ENCODE measurements at regions not wholly inside any gene's neighbourhood (a gene's known extent, or its start where the extent isn't known, plus 50 kb on each side); places are given as distances from the start of the nearest gene placed in this dataset.
A peak's percentile ranks its signal among the peaks of the same experiment; 100 is the strongest.

DNA sequence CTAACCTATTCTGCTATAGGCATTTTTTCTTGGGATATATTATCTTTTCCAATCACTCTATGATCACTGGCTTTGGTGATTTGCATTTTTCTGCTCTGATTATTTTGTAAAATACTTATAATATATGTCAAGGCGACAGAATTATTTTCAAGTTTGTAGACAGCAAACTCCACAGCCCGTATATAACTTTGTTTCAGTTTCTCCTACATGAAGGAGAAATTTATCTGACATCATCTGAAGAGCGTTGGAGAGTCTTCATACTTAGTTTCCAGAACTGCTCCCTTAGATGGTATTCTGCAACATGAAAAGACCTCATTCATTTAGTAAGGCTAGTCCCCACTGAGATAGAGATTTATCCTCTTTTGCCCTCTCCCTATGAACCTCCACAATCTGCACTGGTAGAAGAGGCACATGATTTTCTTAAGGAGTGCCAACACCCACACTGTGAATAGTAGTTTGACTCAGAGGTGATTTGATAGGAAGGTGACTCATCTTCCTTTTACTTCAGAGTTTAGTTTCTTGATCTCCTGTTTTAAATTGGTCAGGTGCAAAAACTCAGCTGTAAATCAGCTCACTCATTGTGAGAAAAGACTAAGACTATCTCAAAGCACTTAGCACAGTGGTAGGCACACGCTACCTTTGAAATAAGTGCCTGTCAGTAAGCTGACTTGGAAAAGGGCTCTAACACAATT, 1848.6 kb upstream of the CELF4 start:
- no CpG with 5 or more reads among the region's 4 CpGs for WGBS (ENCODE audit: insufficient coverage)
- Histone ChIP-seq H3K9me3 (ENCODE audit: control insufficient read depth, insufficient read depth, low read length) (no peaks in the 10 kb centered on the region), H3K4me1 (ENCODE audit: control insufficient read depth, insufficient read depth, low read length) (no peaks in the 10 kb centered on the region), H3K27me3 (ENCODE audit: control insufficient read depth, insufficient read depth, low read length) (no peaks in the 10 kb centered on the region), H3K27ac (ENCODE audit: low read depth, low read length) (no peak overlapping the region), H3K4me3 (ENCODE audit: low read depth, low read length) (no peak overlapping the region), H3K36me3 (ENCODE audit: control insufficient read depth, insufficient read depth, low read length) (no peaks in the 10 kb centered on the region)
- DNase-seq (ENCODE audit: low read depth in 4 of 6, low spot score in 6 of 6): no peak

DNA sequence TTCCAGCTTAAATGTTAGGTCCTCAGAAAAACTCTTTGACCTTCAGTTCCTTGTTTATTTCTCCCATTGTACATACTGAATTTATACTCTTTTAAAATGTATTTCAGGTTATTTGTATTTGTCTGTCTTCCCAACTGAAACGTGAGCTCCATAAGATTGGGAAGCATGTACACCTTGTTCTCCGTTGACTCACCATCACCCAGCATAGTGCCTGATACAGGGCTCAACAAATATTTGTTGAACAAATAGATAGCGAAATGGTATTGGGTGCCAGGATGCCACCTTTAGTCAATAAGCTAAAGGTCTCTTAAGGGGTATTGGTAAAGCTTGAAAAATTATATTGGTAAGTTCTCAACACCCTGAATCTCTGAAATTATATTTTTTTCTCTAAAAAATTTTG, 1841.3 kb upstream of the CELF4 start:
- no peak for DNase-seq (ENCODE audit: low read depth in 4 of 6, low spot score in 6 of 6)
- H3K4me3 ChIP-seq (ENCODE audit: low read depth, low read length): no peak overlapping the region
- no peaks in the 10 kb centered on the region for H3K36me3 ChIP-seq (ENCODE audit: control insufficient read depth, insufficient read depth, low read length)
- no peaks in the 10 kb centered on the region for H3K4me1 ChIP-seq (ENCODE audit: control insufficient read depth, insufficient read depth, low read length)
- no peaks in the 10 kb centered on the region for H3K9me3 ChIP-seq (ENCODE audit: control insufficient read depth, insufficient read depth, low read length)
- H3K27me3 ChIP-seq (ENCODE audit: control insufficient read depth, insufficient read depth, low read length): no peaks in the 10 kb centered on the region
- no CpG with 5 or more reads among the region's 3 CpGs for WGBS (ENCODE audit: insufficient coverage)
- no peak overlapping the region for H3K27ac ChIP-seq (ENCODE audit: low read depth, low read length)

DNA sequence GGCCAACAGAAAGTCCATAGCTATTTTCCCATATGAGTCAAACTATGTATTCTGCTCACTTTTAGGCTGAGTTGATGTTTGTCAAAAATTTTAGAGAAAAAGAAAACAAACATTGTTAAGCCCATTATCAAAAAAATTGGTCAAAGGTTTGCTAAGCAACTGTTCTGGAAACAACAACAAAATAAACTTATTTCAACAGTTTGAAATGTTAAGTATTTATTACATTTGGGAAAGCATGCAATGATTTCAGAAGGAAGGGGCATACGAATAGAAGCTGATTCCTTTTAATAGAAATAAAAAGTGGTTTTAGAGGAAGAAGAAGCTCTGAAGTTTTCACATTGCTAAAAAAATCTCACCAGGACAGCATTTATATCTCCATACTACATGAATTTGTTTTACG, 1837.5 kb upstream of the CELF4 start:
- H3K4me1 ChIP-seq (ENCODE audit: control insufficient read depth, insufficient read depth, low read length): no peaks in the 10 kb centered on the region
- H3K27ac ChIP-seq (ENCODE audit: low read depth, low read length): no peak overlapping the region
- H3K4me3 ChIP-seq (ENCODE audit: low read depth, low read length): no peak overlapping the region
- no peak for DNase-seq (ENCODE audit: low read depth in 4 of 6, low spot score in 6 of 6)
- WGBS (ENCODE audit: insufficient coverage): no CpG with 5 or more reads among the region's 2 CpGs
- no peaks in the 10 kb centered on the region for H3K27me3 ChIP-seq (ENCODE audit: control insufficient read depth, insufficient read depth, low read length)
- no peaks in the 10 kb centered on the region for H3K9me3 ChIP-seq (ENCODE audit: control insufficient read depth, insufficient read depth, low read length)
- H3K36me3 ChIP-seq (ENCODE audit: control insufficient read depth, insufficient read depth, low read length): no peaks in the 10 kb centered on the region

DNA sequence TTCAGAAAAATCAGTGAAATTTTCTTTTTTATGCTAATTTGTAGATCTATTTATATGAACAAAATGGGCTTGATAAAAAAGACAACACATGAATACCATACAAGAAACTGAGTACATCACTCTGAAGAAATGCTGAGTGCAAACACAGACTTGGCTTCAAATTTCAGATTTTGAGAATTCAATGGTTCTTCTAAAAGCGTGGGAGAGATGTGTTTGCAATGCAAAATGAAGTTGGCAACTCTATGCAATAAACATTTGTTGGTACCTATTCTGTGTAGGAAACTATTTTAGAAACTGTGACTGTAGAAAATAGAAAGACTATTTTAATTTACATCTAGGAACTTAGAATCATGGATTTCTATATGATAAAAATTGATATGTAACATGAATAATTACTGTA, 1834.1 kb upstream of the CELF4 start:
- H3K27ac ChIP-seq (ENCODE audit: low read depth, low read length): no peak overlapping the region
- no peaks in the 10 kb centered on the region for H3K36me3 ChIP-seq (ENCODE audit: control insufficient read depth, insufficient read depth, low read length)
- H3K9me3 ChIP-seq (ENCODE audit: control insufficient read depth, insufficient read depth, low read length): no peaks in the 10 kb centered on the region
- H3K4me3 ChIP-seq (ENCODE audit: low read depth, low read length): no peak overlapping the region
- no peaks in the 10 kb centered on the region for H3K4me1 ChIP-seq (ENCODE audit: control insufficient read depth, insufficient read depth, low read length)
- H3K27me3 ChIP-seq (ENCODE audit: control insufficient read depth, insufficient read depth, low read length): no peaks in the 10 kb centered on the region
- DNase-seq (ENCODE audit: low read depth in 4 of 6, low spot score in 6 of 6): peak in 1 of 6 donors; percentile 72
- 67% methylated on average over 1 of the region's 1 CpG for WGBS (ENCODE audit: insufficient coverage)

DNA sequence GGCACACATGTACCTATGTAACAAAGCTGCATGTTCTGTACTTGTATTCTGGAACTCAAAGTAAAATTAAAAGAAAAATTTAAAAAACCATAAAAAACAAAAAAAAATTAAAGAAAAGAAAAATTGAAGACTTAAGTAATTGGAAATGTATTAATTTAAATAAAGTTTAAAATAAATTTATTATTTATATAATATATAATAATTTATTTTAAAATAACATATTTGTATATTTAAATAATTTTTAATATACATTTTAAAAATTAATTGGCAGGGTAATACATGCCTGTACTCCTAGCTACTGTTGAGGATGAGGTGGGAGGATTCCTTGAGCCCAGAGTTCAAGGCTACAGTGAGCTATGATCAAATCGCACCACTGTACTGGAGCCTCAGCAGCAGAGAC, 1830.6 kb upstream of the CELF4 start:
- no CpG with 5 or more reads among the region's 1 CpG for WGBS (ENCODE audit: insufficient coverage)
- H3K4me3 ChIP-seq (ENCODE audit: low read depth, low read length): no peak overlapping the region
- no peak for DNase-seq (ENCODE audit: low read depth in 4 of 6, low spot score in 6 of 6)
- no peaks in the 10 kb centered on the region for H3K4me1 ChIP-seq (ENCODE audit: control insufficient read depth, insufficient read depth, low read length)
- H3K9me3 ChIP-seq (ENCODE audit: control insufficient read depth, insufficient read depth, low read length): no peaks in the 10 kb centered on the region
- no peaks in the 10 kb centered on the region for H3K36me3 ChIP-seq (ENCODE audit: control insufficient read depth, insufficient read depth, low read length)
- H3K27ac ChIP-seq (ENCODE audit: low read depth, low read length): no peak overlapping the region
- no peaks in the 10 kb centered on the region for H3K27me3 ChIP-seq (ENCODE audit: control insufficient read depth, insufficient read depth, low read length)

DNA sequence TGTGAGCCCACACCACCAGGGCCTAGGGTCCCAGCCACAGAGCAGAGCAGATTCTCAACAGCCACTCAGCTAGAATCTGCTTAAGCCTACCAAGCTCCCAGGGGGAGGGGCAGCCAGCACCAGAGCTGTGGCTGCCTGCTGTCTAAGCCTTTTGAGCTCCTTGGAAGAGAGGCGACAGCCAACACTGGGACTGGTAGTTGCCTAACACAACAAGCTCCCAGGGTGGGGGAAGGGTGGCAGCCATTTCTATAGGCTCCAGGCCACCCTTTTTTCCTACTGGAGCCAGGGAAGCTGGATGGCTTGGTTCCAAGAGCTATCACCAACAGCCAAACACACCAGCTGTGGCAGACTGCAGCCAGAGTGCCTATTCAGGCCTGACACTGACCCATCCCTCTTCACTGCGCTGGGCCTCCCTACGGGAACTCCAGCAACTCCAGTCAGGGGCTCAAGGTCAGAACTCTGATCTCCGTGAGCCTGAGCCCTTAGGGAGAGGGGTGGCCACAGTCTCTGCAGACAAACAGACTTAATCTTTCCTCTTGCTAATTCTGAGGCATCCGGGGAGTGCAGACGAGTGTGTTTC, 1824.3 kb upstream of the CELF4 start:
- H3K27ac ChIP-seq (ENCODE audit: low read depth, low read length): no peak overlapping the region
- no peaks in the 10 kb centered on the region for H3K9me3 ChIP-seq (ENCODE audit: control insufficient read depth, insufficient read depth, low read length)
- DNase-seq (ENCODE audit: low read depth in 4 of 6, low spot score in 6 of 6): peak in 2 of 6 donors; percentile 13 to 24
- 68% methylated on average over 6 of the region's 6 CpGs for WGBS (ENCODE audit: insufficient coverage)
- no peaks in the 10 kb centered on the region for H3K27me3 ChIP-seq (ENCODE audit: control insufficient read depth, insufficient read depth, low read length)
- peaks cover 4% of the 10 kb centered on the region for H3K4me1 ChIP-seq (ENCODE audit: control insufficient read depth, insufficient read depth, low read length)
- no peak overlapping the region for H3K4me3 ChIP-seq (ENCODE audit: low read depth, low read length)
- no peaks in the 10 kb centered on the region for H3K36me3 ChIP-seq (ENCODE audit: control insufficient read depth, insufficient read depth, low read length)

DNA sequence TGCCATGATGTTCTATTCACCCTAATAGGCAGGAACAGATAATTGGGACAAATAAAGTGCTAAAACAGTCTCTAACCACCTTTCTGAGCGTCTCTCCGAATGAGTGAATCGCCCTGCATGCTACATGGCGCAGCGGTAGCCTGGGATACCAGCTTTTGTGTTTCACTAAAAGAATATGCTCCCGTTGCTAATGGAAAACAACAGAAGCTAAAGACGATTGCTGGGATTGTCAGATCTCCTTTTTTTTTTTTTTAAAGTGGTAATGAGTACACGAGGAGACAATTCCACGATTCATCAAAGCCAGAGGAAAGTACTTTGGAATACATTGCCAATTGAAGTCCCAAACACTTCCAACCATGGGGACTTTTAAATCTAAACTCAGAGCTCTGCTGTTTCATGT, 1815.3 kb upstream of the CELF4 start:
- peak in 5 of 6 donors; percentile 48 to 96 (median 72) for DNase-seq (ENCODE audit: low read depth in 4 of 6, low spot score in 6 of 6)
- no peaks in the 10 kb centered on the region for H3K4me1 ChIP-seq (ENCODE audit: control insufficient read depth, insufficient read depth, low read length)
- H3K27ac ChIP-seq (ENCODE audit: low read depth, low read length): peak overlapping the region; percentile 6
- no peaks in the 10 kb centered on the region for H3K27me3 ChIP-seq (ENCODE audit: control insufficient read depth, insufficient read depth, low read length)
- no peak overlapping the region for H3K4me3 ChIP-seq (ENCODE audit: low read depth, low read length)
- H3K36me3 ChIP-seq (ENCODE audit: control insufficient read depth, insufficient read depth, low read length): no peaks in the 10 kb centered on the region
- no peaks in the 10 kb centered on the region for H3K9me3 ChIP-seq (ENCODE audit: control insufficient read depth, insufficient read depth, low read length)
- 15% methylated on average over 8 of the region's 9 CpGs for WGBS (ENCODE audit: insufficient coverage)

DNA sequence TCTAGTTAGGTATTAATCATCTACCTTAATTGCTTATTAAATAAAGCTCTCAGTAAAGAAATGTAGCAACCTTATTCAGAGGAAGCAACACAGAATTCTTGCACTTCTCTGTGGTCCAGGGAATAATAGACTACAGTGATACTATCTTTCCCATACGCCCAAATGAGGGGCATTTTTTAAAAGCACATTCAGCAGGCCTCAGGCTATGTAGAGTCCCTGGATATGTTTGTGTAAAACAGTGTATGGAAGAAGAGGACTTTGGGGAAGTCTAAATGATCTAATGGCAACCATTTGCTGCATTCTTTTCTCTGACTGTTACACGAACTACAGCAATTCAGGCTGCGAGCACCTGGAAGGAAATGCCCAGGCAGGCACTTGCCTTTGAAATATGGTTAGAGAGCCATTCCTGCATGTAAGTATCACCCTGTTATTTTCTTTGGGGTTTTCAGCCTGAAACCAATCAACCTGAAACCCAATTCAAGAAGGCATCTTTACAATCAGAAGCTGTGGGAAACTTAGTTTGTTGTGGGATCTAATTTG, 1814.7 kb upstream of the CELF4 start:
- peak overlapping the region; percentile 6 for H3K27ac ChIP-seq (ENCODE audit: low read depth, low read length)
- peak in 5 of 6 donors; percentile 15 to 92 (median 33) for DNase-seq (ENCODE audit: low read depth in 4 of 6, low spot score in 6 of 6)

DNA sequence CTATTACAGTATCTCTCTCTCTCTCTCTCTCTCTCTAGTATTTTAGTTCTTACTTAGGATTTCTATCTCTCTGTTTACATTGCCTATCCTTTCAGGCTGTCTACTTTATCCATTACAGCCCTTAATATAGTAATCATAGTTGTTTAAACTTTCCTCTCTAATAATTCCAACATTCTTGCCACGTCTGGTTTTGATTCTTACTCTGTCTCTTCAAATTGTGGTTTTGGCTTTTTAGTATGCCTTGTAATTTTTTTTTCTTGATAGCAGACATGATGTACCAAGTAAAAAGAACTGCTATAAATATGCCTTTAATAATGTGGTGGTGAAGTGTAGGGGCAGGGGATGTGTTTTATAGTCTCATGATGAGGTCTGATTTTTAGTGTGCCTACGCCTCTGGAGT, 1809.5 kb upstream of the CELF4 start:
- Histone ChIP-seq H3K9me3 (ENCODE audit: control insufficient read depth, insufficient read depth, low read length) (peaks cover 5% of the 10 kb centered on the region), H3K27ac (ENCODE audit: low read depth, low read length) (no peak overlapping the region), H3K27me3 (ENCODE audit: control insufficient read depth, insufficient read depth, low read length) (no peaks in the 10 kb centered on the region), H3K36me3 (ENCODE audit: control insufficient read depth, insufficient read depth, low read length) (no peaks in the 10 kb centered on the region), H3K4me1 (ENCODE audit: control insufficient read depth, insufficient read depth, low read length) (no peaks in the 10 kb centered on the region), H3K4me3 (ENCODE audit: low read depth, low read length) (no peak overlapping the region)
- 67% methylated on average over 1 of the region's 2 CpGs for WGBS (ENCODE audit: insufficient coverage)
- DNase-seq (ENCODE audit: low read depth in 4 of 6, low spot score in 6 of 6): no peak

More for the DNA sequence above, 1814.7 kb upstream of the CELF4 start:
- H3K9me3 ChIP-seq (ENCODE audit: control insufficient read depth, insufficient read depth, low read length): no peaks in the 10 kb centered on the region
- no CpG with 5 or more reads among the region's 3 CpGs for WGBS (ENCODE audit: insufficient coverage)
- H3K36me3 ChIP-seq (ENCODE audit: control insufficient read depth, insufficient read depth, low read length): no peaks in the 10 kb centered on the region
- H3K4me1 ChIP-seq (ENCODE audit: control insufficient read depth, insufficient read depth, low read length): no peaks in the 10 kb centered on the region
- H3K27me3 ChIP-seq (ENCODE audit: control insufficient read depth, insufficient read depth, low read length): no peaks in the 10 kb centered on the region
- H3K4me3 ChIP-seq (ENCODE audit: low read depth, low read length): no peak overlapping the region

DNA sequence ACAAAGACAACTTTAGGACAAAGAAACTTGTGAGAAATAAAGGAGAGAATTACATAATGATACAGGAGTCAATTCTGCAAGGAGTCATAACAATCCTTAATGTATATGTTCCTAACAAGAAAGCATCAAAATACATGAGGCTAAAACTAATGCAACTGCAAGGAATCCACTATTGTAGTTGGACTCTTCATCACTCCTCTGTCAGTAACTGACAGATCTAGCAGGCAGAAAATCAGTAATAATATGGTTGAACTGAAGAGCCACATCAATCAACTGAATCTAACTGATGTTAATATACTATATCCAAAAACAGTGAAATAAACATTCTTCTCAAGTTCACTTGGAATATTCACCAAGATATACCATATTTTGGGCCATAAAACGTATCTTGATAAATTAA, 1806.4 kb upstream of the CELF4 start:
- no peak for DNase-seq (ENCODE audit: low read depth in 4 of 6, low spot score in 6 of 6)
- no peaks in the 10 kb centered on the region for H3K36me3 ChIP-seq (ENCODE audit: control insufficient read depth, insufficient read depth, low read length)
- no peak overlapping the region for H3K4me3 ChIP-seq (ENCODE audit: low read depth, low read length)
- no peaks in the 10 kb centered on the region for H3K4me1 ChIP-seq (ENCODE audit: control insufficient read depth, insufficient read depth, low read length)
- no CpG with 5 or more reads among the region's 1 CpG for WGBS (ENCODE audit: insufficient coverage)
- no peaks in the 10 kb centered on the region for H3K27me3 ChIP-seq (ENCODE audit: control insufficient read depth, insufficient read depth, low read length)
- peaks cover 5% of the 10 kb centered on the region for H3K9me3 ChIP-seq (ENCODE audit: control insufficient read depth, insufficient read depth, low read length)
- H3K27ac ChIP-seq (ENCODE audit: low read depth, low read length): no peak overlapping the region
